ENCODE measurements at regions not wholly inside any gene's neighbourhood (a gene's known extent, or its start where the extent isn't known, plus 50 kb on each side); places are given as distances from the start of the nearest gene placed in this dataset.
"Not testable (repeated sequence)": the region's sequence is repeated elsewhere in the genome, so short reads cannot be mapped to it uniquely, and the experiment has no call there.

GRCh38 chr1:37380546-37380945 lies 93.8 kb upstream of the ZC3H12A start:
- DNase-seq (ENCODE audit: low read depth) = not testable (repeated sequence)

DNA sequence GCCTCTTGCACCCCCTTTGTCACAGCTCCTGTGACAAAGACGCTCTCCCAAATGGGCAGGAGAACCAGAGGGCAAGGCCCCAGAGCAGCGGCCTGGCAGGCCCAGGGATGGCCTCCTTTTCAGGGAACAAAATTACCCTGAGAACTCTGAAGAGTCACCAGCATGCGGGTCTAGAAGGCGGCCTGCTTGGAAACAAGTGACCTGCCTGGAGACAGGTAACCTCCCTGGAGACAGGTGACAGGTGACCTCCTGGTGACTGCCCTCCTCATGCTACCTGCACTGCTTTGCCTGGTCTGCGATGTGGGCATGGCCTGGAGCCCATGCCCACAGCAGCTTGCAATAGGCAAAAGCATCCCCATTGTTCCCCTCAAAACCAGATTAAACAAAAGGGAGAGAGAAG lies 86.5 kb upstream of the ZC3H12A start:
- DNase-seq (ENCODE audit: low read depth) = no peak

DNA sequence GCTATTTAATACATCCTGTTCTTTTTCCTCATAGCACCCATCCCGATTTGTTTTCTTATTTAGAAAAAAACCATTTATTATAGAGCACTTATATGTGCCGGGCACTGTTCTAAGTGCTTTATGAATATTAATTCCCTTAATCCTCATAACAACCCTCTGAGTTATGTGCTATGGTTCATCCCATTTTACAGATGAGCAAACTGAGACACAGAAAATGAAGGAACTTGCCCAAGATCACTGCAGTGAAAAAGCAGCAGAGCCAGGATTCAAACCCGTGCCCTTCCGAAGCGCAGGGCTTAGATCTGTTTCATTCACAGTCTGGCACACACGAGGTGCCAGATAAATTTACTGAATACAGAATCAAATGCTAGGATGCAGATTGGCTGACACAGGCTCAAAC lies 85.1 kb upstream of the ZC3H12A start:
- DNase-seq (ENCODE audit: low read depth) = no peak

- no peak for DNase-seq (ENCODE audit: low read depth)
Measured at GRCh38 chr1:37391211-37392011, 83.0 kb upstream of the ZC3H12A start.

GRCh38 chr1:37392051-37392450 lies 82.3 kb upstream of the ZC3H12A start:
- no peak for DNase-seq (ENCODE audit: low read depth)

DNA sequence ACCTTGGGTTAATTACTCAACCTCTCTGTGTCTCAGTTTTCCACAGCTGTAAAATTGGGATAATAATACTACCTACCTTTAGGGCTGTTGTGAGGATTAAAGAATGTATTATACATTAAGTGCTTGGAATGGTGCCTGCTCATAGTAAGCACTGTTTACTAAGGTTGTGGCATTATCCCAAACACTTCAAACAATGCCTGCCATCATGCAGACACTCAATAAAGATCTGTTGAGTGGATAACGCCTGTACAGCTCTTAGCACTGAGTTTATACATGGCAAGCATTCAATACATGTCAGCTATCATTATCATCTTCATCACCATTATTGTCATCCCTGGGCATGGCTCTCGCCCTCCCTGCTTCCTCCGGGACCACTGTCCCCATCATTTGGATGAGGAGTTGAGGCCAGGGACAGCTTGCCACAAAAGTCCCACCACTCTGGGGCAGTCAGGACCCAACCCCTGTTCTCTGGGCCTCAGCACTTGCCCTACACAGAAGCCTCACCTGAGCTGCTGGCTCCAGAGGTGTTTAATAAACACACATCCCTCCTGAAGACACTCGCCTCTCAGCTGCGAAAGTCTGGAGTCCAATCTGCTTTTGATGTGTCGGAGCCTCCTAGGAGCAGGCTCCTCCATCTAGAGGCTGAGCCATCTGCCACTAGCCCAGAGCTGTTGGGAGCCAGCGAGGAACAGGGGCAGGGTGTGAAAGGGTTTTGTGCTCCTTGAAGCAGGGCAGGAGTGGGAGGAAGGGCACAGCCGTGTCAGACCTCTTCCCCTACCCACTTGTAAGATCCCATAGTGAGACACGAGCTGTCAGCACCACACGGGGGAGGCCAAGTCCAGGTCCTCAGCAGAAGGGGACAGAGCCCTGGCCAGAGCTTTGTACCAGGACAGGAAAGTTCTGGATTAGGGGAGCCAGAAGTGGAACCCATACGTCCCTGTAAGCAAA lies 80.9 kb upstream of the ZC3H12A start:
- no peak for DNase-seq (ENCODE audit: low read depth)

DNA sequence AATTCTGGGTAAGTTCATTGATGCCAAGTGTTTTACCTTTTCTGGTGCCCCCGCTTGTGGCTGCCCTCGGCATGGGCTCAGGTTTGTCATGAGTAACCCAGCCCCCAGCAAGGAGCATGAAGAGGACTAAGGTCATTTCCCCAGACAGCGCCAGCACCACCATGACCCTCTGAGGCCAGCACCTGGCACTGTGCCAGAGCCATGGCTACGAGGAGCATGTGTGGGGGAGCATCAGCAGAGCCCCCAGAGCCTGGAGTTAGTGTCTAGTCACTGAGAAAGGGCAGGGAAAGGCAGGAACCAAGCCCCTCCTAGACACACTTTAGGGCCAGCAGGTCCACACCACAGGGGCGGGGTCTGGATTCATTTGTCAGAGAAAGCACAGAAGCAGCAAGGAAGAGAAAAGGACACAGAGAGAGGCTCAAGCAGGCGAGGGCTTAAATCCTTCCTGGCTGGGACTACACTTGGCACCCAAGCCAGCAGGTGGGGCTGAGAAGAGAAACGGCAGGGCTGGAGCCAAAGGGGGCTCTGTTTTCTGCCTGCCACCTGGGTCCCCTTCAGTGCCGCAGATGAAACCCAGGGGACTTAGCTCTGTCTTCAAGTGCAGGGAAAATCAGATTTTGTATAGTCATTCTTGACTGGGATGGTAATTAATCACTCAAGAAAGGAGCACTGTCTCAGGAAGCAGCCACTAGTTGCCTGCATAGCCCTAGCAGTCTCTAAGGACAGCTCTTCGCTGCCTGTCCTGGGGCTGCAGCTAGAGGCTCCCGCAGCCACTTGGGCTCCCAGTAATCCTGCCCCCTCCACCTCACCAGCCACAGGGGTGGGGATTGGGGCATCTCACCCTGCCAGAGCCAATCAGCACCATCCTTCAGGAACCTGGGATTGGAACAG lies 79.6 kb upstream of the ZC3H12A start:
- DNase-seq (ENCODE audit: low read depth) = no peak

DNA sequence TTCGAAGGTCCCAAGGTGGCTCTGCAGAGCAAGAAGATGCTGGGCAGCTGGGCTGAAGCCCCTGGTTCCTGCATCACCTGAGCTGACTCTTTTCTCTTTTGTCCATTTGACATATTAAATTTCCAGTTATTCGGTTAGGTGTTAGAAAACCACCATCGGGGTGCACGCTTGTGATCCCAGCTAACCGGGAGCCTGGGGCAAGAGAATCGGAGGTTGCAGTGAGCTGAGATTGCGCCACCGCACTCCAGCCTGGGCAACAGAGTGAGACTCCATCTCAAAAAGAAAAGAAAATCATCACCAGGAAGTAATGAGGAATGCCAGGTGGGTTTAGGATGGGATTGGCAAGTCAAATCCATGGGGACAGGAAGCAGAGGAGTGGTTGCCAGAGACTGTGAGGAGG lies 76.3 kb upstream of the ZC3H12A start:
- no peak for DNase-seq (ENCODE audit: low read depth)

DNA sequence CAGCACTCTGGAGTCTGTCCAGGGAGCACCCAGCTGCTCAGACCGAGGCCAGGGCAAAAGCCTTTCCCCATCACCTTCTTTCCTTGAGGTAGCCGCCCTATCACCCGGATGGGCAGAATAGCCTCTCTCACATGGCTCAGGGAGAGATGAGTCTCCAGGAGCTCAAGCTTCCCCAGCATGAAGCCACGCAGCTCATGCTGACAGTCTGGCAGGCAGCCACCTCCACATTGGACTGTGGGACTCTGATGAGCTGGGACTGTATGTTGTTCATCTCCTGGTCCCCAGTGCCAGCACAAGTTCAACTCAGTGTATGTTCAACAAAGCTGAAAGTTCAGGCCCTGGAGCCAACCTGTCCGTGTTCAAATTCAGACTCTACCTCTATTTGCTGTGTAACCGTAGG lies 75.2 kb upstream of the ZC3H12A start:
- DNase-seq (ENCODE audit: low read depth) = no peak

DNA sequence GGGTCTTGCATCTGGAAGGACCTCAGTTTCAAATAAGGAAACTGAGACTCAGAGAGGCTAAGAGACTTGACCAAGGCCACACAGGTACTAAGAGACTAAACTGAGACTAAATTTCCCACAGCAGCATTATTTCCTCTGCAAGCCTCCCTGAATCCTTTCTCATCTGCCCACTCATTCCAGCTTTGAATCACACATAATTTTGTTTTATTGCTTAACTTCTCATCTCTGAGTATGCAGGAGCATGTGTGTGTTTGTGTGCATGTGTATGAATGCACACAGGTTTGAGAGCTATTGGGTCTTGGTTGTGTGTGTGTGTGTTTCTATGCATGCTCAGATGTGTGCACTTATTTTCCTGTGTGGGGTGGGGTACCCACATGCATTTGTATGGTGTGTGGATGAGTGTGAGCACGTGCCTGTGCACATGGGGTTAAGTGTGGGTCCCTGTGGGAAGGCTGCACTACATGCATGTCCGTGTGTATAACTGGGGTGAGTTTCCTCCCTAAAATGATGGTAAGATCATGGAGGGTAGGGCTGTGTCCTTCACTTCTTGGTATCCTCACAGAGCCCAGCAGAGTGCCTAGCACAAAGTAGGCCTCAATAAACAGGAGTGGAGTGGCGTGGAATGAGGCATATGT lies 74.4 kb upstream of the ZC3H12A start:
- no peak for DNase-seq (ENCODE audit: low read depth)

DNA sequence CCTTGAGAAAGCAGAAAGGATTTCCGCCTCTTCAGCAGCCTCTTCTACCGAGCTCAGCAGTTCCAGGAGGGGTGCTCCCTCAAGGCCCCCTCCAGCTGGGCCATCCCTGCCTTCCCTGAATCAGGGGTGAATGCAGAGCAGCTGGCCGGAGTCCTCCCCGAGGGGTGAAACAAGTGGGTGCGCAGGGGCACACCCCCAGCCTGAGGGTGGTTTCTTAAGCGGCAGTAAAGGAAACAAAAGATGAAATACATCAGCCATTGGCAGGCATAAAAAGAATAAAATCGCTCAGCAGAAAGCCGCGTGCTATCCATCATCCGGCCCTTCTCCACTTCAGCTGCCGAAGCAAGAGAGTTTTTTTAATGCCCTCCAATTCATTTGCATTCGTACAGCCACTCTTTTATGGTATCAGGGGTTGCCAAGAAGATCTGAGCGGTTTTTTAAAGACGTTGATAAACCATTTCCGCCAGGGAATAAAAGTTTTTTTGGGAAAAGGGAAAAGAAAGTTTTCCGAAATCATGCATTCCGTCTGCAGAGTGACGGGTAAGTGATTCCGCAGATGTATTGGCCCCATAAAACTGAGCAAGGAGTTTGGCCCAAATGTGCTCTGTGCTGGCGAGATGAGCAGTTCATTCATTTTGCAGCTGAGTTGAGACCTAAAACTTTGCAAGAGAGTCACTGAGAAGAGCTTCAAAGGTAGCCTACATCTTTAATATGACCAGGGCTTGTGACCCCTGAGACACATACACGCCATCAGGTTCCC lies 73.7 kb upstream of the ZC3H12A start:
- DNase-seq (ENCODE audit: low read depth) = no peak

DNA sequence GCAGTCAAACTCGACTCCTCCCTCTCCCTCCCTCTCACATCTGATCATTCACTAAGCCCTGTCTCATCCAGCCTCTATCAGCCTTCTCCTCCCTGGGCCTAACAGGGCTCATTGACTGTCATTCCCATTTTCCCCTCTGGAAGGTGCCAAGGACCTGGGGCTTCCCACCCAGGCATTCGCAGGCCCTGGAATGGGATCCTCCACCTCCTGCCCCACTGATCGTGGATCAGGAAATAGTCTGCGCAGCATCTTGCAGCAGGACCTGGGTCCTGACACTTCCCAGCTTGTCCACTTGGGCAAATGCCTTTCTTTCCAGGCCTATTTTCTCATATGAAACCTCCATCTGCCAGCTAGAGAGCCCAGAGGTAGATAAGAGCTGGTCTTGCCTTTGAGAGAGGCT lies 71.2 kb upstream of the ZC3H12A start:
- no peak for DNase-seq (ENCODE audit: low read depth)

DNA sequence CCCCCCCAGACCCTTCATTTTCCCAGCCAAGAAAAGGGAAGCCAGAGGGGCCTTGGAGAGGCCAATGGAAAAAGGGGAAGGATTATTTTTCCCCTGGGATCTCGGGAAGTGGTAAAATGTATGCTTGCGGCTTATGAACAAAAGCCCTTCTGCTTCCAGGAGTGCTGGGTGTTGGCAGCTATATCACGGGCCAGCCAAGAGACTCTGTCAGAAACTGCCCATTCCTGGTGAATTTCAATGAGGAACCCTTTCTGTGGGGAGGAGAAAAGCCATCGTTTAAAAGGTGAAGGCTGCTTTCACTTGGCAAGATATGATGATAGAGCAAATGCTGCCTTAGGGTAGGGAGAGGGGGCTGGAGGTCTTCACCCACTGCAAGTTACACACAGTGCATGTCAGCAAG lies 69.7 kb upstream of the ZC3H12A start:
- no peak for DNase-seq (ENCODE audit: low read depth)

DNA sequence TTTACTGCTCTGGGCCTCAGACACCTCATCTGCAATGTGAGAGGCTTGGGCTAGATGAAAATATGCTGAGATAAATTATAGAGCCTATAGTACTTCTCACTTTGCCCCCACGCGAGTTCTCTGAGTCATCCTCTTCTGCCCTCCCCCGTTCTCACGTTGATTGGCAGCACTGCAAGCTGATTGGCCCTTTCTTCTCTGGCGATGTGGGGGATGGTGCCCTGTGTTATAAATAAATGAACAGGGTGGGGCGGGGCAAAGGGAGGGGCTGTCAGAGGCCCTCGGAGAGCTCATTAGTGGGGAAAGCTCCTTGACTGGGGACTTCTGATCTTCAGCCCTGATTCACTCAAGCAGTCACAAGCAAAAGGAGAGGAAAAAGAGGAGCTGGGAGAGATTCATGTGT lies 64.3 kb upstream of the ZC3H12A start:
- no peak for DNase-seq (ENCODE audit: low read depth)

- DNase-seq (ENCODE audit: low read depth) = peak; percentile 25
Measured at GRCh38 chr1:37410815-37411214, 63.6 kb upstream of the ZC3H12A start.

- DNase-seq (ENCODE audit: low read depth) = no peak
Measured at GRCh38 chr1:37415611-37416244, 58.7 kb upstream of the ZC3H12A start.

DNA sequence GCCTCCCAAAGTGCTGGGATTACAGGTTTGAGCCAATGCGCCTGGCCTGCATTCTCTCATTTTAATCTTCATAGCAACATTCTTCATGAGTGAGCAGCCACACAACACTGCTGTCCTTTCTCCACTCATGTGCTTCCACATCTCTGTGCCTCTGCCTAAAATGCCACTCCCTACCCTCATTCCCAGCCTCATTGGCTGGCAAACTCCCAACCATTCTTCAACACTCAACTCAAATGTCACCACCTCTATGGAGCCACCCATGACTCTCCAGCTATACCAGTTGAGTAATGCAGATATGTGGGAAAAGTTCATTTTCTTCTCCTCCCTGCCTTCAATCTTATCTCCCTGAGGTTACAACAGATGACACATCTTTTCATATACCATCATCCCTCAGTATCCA lies 53.9 kb upstream of the ZC3H12A start:
- DNase-seq (ENCODE audit: low read depth) = no peak

GRCh38 chr1:37423810-37424209 lies 50.6 kb upstream of the ZC3H12A start:
- peak; percentile 15 for DNase-seq (ENCODE audit: low read depth)

GRCh38 chr1:37424523-37424922 lies 49.9 kb upstream of the ZC3H12A start:
- DNase-seq (ENCODE audit: low read depth) = no peak

Data from M059J (cell line).